ENCODE measurements at regions not wholly inside any gene's neighbourhood (a gene's known extent, or its start where the extent isn't known, plus 50 kb on each side); places are given as distances from the start of the nearest gene placed in this dataset.

DNA sequence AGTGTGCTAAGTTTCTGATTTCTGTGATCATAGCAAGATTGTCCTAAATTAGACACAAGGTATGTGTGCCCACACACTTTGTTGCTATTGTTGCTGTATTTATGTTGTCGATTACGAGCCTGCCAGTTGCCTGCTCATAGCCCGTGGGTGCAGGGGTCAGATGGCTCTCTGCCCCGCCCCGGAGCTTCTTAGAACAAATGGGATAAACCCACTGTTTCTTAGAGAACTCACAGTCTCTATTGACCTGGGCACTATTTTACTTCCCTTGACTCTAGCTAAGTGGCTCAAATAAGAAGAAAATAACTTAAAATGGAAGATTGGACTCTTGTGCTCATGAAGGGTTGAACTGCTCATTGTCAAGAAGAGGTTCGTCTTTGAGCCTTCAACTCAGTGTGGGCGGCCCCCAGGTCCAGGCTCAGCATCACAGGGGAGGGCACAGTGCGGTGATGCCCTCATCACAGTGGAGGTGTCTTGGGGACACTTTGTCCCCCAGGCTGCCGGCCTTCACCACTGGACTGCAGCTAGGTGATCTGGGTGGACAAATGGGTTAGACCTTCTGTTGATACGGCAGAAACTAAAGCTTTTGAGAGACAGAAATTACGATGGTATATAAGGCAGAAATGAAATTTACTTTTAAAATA, 155.5 kb downstream of the TENT4A start:
- Mint-ChIP-seq H3K4me1 (no peaks in the 10 kb centered on the region), H3K9me3 (peaks cover 3% of the 10 kb centered on the region), H3K27ac (no peak overlapping the region), H3K27me3 (no peaks in the 10 kb centered on the region), H3K4me3 (no peak overlapping the region), H3K36me3 (no peaks in the 10 kb centered on the region)
- DNase-seq, result no peak
- CTCF ChIA-PET, result no interaction called here

DNA sequence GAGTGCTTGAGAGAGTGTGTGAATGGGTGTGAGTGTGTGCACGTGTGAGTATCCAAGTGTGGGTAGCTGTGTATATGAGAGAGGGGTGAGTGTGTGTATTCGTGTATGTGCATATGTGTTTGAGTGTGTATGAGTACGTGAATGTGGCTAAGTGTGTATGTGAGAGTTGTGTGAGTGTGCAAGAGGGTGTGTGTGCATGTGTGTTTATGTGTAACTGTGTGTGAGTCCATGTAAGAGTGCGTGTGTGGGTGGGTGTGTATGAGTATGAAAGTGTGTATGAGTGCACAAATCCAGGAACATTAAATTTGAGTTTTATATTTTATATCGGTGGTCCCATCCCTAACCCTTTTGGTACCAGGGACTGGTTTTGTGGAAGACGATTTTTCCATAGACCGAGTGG, 156.4 kb downstream of the TENT4A start:
- H3K4me1 Mint-ChIP-seq, result no peaks in the 10 kb centered on the region
- no peaks in the 10 kb centered on the region for H3K27me3 Mint-ChIP-seq
- H3K4me3 Mint-ChIP-seq, result no peak overlapping the region
- H3K27ac Mint-ChIP-seq, result no peak overlapping the region
- H3K36me3 Mint-ChIP-seq, result no peaks in the 10 kb centered on the region
- no peak for DNase-seq
- H3K9me3 Mint-ChIP-seq, result peaks cover 3% of the 10 kb centered on the region
- CTCF ChIA-PET, result no interaction called here

DNA sequence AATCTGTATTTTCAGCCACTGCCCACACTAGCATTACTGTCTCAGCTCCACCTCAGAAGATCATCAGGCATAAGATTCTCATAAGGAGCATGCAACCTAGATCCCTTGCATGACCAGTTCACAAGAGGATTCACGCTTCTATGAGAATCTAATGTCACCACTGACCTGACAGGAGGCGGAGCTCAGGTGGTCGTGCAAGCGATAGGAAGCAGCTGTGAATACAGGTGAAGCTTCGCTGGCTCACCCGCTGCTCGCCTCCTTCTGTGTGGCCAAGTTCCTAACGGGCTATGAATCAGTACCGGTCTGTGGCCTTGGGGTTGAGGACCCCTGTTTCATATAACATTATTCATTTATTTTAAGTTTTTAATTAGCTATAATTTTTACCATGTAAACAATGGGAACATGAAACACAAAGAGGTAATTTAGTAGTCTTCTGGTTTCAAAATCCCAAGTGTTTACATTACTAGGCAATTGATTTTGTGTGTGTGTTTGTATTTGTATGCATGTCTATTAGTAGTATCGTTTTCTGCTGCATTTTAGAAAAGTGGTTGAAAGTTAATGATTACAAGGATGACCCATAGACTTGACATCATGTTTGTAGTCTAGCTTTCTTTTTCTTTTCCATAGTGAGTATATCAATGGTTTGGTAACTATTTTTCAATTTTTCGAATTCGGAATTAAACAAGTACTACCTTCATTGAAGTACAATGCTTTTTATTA, 159.4 kb downstream of the TENT4A start:
- DNase-seq, result no peak
- CTCF ChIA-PET, result interaction anchor here (0.6 kb wide), 1 partner anchor 13 kb away, joined by 3 read pairs; no protein-coding TSS in a partner anchor
- Mint-ChIP-seq H3K36me3 (no peaks in the 10 kb centered on the region), H3K27me3 (no peaks in the 10 kb centered on the region), H3K9me3 (peaks cover 2% of the 10 kb centered on the region), H3K27ac (no peak overlapping the region), H3K4me3 (no peak overlapping the region), H3K4me1 (no peaks in the 10 kb centered on the region)

DNA sequence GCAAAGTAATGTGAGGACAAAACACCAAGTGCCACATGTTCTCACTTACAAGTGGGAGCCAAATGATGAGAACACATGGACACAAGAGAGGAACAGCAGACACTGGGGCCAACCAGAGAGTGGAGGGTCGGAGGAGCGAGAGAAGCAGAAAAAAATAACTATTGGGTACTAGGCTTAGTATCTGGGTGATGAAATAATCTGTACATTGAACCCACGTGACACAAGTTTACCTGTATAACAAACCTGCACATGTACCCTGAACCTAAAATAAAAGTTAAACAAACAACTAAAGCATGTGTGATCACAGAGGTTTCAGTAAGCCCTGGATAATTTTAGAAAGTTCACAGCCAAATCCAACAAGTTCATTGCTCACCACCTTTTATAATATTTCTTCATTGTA, 160.1 kb downstream of the TENT4A start:
- Mint-ChIP-seq H3K9me3 (no peaks in the 10 kb centered on the region), H3K36me3 (no peaks in the 10 kb centered on the region), H3K27ac (no peak overlapping the region), H3K27me3 (no peaks in the 10 kb centered on the region), H3K4me1 (no peaks in the 10 kb centered on the region), H3K4me3 (no peak overlapping the region)
- DNase-seq, result no peak
- CTCF ChIA-PET, result no interaction called here

DNA sequence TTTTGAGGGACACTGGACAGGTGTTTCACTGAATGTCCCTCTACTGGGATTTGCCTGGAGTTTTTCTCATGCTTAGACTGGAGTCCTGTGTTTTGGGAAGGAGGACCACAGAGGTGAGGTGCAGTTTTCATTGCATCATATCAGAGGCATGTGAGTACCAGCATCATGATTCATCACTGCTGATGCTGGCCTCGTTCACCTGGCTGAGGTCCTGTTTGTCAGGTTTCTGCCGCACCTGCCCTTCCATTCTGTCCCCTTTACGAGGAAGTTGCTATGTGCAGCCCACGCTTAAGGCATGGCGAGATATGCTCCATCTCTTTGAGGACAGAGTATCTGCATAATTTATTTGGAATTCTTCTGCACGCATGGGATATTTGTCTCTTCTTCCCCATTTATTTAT, 162.1 kb downstream of the TENT4A start:
- Mint-ChIP-seq H3K36me3 (no peaks in the 10 kb centered on the region), H3K27me3 (no peaks in the 10 kb centered on the region), H3K4me3 (no peak overlapping the region), H3K9me3 (no peaks in the 10 kb centered on the region), H3K27ac (no peak overlapping the region), H3K4me1 (no peaks in the 10 kb centered on the region)
- CTCF ChIA-PET, result no interaction called here
- no peak for DNase-seq

DNA sequence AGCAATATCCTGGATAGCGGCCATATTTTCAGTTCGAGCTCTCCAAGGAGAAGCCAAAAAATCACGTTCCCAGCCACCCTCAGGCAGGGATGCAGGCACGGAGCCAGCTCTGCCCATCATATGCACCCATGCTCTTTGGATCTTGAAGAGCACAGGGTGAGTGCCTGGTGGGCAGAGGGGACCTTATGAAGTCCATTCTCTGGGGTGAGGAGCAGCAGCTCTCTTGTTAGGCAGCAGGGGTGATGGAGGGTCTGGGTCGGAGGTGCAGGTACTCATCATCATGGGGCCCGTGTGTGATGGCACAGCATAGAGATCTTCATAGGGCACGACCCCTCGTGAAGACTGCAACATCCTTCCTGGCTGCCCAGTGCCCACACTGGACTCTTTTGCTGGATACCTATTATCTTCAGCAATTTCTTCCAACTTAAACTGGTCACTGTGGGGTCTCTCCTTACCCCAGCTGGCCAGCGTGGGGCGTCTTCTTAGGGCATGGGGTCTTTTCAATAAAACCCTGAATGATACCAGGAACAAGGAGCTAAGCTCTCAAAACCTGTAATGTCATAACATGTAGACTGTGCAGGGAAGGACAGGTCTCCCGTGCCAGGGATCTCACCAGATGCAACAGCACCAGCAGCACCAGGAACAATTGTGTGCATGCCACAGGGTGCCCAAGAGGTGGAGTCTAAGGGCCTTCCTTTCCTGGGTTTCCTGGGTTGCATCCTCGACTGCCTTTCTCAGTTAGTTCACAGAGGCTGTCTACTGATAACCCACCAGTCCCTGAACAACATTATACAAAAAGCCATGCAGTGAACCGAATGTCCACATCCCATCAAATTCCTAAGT, 165.0 kb downstream of the TENT4A start:
- H3K36me3 Mint-ChIP-seq, result no peaks in the 10 kb centered on the region
- no peaks in the 10 kb centered on the region for H3K9me3 Mint-ChIP-seq
- H3K27ac Mint-ChIP-seq, result no peak overlapping the region
- no peaks in the 10 kb centered on the region for H3K4me1 Mint-ChIP-seq
- CTCF ChIA-PET, result no interaction called here
- no peaks in the 10 kb centered on the region for H3K27me3 Mint-ChIP-seq
- no peak for DNase-seq
- H3K4me3 Mint-ChIP-seq, result no peak overlapping the region

DNA sequence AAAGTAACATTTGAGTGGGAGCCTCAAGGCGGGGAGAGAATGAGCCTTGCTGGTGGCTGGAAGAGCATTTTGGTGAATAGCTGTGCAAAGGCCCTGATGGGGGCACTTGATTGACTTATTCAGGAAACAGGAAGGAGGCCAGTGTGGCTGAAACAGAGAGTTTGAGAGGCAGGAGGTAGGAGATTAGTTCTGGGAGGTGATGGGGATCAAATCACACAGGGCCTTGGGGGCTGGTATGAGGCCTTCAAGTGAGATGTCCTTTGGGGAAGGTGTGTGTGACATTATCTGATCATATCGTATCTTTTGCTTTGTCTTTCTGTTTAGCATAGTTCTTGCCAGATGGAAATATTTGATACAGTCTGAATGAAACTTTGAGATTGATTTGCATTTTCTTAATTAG, 172.3 kb downstream of the TENT4A start:
- Mint-ChIP-seq H3K27ac (no peak overlapping the region), H3K4me3 (no peak overlapping the region), H3K9me3 (peaks cover 23% of the 10 kb centered on the region), H3K4me1 (peaks cover 7% of the 10 kb centered on the region), H3K36me3 (no peaks in the 10 kb centered on the region), H3K27me3 (no peaks in the 10 kb centered on the region)
- no peak for DNase-seq
- CTCF ChIA-PET, result interaction anchor here (0.7 kb wide), 1 partner anchor 13 kb away, joined by 3 read pairs; no protein-coding TSS in a partner anchor

DNA sequence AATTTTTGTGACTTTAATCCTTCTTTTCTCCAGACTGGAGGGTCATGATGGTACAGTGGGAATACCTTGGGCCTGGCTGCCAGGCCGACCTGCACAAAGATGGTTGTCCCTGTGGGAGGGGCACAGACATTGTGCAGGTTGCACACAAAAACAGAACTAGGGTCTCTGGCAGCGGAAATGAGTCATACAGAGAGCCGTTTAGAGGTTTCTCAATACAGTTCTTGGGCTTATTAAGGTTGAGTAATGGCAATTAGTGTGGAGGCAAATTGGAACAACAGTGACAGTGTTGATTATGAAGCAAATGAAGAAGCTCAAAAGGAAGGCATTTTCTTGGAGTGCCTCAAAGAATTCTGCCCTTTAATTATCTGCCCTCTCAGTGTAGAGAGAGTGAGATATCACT, 173.6 kb downstream of the TENT4A start:
- CTCF ChIA-PET, result no interaction called here
- Mint-ChIP-seq H3K27ac (no peak overlapping the region), H3K36me3 (no peaks in the 10 kb centered on the region)

DNA sequence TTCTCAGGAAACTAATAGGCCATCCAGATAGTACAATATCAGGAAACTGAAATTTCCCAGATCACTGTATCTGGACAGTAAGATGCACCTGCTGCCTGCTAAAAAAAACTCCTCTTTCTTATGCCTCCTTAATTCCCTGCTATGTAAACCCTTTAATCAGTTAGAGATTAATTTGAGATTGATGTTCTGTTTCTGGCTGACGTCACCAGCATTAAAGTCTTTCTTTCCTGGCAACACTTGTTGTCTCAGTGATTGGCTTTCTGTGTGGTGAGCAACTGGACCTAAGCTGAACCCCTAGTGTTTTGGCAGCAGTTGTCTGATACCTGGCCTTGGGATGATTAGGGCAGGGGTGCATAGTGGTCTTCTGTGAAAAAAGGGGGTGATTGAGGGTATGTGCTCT, 175.8 kb downstream of the TENT4A start:
- Mint-ChIP-seq H3K4me1 (peaks cover 7% of the 10 kb centered on the region), H3K9me3 (peaks cover 23% of the 10 kb centered on the region), H3K36me3 (no peaks in the 10 kb centered on the region), H3K4me3 (no peak overlapping the region), H3K27me3 (no peaks in the 10 kb centered on the region), H3K27ac (no peak overlapping the region)
- DNase-seq, result no peak
- CTCF ChIA-PET, result no interaction called here

More for the DNA sequence above, 173.6 kb downstream of the TENT4A start:
- Mint-ChIP-seq H3K9me3 (peaks cover 23% of the 10 kb centered on the region), H3K4me3 (no peak overlapping the region), H3K4me1 (peaks cover 7% of the 10 kb centered on the region), H3K27me3 (no peaks in the 10 kb centered on the region)
- DNase-seq, result no peak

DNA sequence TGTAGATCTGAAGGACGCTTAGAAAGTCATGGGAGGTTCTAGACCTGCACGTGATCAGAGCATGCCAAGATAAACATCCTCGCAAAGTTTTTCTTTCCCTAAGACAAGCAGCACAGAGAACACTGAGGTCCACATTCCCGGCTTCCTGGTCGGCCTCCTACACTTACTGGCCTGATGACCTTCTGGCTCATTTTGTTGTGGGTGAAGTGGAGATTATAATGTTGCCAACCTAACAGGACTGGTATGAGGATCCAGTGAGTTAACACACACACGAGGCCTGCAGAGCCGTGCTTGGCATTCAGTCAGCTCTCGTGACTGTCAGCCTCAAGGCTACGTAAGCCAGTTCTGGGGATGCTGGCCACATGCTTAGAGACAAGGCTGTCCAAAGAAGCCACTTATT, 186.0 kb downstream of the TENT4A start:
- H3K4me3 Mint-ChIP-seq, result no peak overlapping the region
- no peaks in the 10 kb centered on the region for H3K4me1 Mint-ChIP-seq
- no peaks in the 10 kb centered on the region for H3K9me3 Mint-ChIP-seq
- H3K27ac Mint-ChIP-seq, result no peak overlapping the region
- peaks cover 3% of the 10 kb centered on the region for H3K27me3 Mint-ChIP-seq
- DNase-seq, result no peak
- CTCF ChIA-PET, result no interaction called here
- H3K36me3 Mint-ChIP-seq, result no peaks in the 10 kb centered on the region

DNA sequence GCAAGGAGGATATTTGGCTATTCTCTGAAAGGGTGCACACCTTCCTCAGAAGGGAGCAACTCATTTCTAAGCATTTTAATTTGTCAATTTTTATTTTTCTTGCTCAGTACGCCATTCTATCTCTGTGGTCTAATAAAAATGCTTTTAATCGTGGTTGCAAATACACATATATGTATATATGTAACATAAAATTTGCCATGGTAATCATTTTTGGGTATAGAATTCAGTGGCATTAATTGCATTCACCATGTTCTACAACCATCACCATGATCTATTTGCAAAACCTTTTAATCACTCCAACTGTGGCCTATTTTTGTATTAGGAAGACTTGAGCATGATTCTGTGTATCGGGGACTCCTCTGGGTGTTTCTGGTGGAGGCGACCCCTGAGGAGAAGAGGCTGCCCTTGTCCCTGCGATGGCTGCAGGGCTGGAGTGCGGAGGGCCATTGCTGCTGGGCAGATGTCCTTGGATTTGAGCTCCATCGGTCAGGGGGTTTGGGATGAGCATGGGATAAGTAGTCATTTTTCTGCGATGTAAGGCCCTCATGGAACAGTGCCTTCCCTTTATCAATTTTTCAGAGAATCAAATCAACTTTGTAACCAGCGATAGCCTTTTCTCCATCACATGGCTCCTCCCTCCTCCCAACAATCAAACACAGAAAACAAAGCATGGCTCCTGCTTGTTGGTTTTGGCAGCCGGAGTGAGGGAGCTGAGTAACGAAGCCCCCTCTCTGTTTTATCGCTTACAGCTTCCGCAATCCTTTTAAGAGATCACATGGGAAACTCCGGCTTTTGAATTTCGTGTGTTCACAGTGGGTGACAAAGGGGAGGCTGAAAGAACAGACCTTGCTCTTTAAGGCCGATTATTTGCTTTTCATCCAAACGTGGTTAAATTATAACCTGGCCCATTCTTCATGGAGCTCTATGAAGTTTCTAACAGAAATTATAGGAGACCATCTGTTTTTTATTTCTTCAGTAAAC, 187.3 kb downstream of the TENT4A start:
- no peak overlapping the region for H3K4me3 Mint-ChIP-seq
- DNase-seq, result no peak
- CTCF ChIA-PET, result no interaction called here
- H3K4me1 Mint-ChIP-seq, result no peaks in the 10 kb centered on the region
- H3K27ac Mint-ChIP-seq, result no peak overlapping the region
- peaks cover 3% of the 10 kb centered on the region for H3K27me3 Mint-ChIP-seq
- no peaks in the 10 kb centered on the region for H3K36me3 Mint-ChIP-seq
- H3K9me3 Mint-ChIP-seq, result peaks cover 2% of the 10 kb centered on the region

DNA sequence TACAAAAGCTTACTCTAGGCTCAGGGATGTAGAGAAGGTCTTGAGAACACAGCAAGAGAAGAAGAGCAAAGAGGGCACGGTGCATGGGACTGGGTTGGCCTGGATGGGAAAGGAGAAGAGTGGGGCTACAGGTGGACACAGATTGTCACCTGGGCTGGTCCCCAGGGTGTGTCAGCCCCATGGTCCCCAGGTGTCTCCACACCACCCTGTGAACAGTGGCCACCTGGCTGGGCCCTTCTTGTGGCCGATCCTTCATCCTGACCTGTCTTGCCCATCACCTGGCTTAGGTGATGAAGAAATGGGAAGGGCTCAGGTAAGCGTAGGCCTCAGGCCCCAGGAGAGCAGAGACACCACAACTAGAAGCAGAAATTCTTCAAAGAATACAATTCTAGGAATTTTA, 188.9 kb downstream of the TENT4A start:
- H3K4me1 Mint-ChIP-seq, result no peaks in the 10 kb centered on the region
- CTCF ChIA-PET, result no interaction called here
- no peak overlapping the region for H3K27ac Mint-ChIP-seq
- H3K36me3 Mint-ChIP-seq, result no peaks in the 10 kb centered on the region
- peaks cover 2% of the 10 kb centered on the region for H3K9me3 Mint-ChIP-seq
- H3K27me3 Mint-ChIP-seq, result peaks cover 3% of the 10 kb centered on the region
- no peak for DNase-seq
- no peak overlapping the region for H3K4me3 Mint-ChIP-seq

DNA sequence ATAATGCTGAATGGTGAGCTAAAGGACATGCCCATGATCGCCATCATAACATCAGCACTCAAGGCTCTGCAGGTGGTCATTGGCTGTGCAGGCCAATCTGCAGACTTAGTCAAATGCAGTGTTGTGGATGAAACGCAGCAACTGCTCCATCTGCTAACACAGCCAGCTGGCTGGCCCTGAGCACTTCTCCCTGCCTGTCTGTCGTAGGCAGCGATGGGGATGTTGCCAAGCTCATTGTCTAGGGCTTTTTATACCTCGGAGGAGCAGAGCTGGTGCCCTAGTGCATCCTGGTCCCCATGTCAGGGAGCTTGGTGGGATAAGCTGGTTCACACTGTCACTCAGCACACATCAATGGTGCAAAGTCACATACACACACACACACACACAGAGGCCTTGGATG, 189.4 kb downstream of the TENT4A start:
- H3K4me3 Mint-ChIP-seq, result no peak overlapping the region
- no peak for DNase-seq
- H3K9me3 Mint-ChIP-seq, result peaks cover 2% of the 10 kb centered on the region
- CTCF ChIA-PET, result no interaction called here
- H3K36me3 Mint-ChIP-seq, result no peaks in the 10 kb centered on the region
- no peak overlapping the region for H3K27ac Mint-ChIP-seq
- no peaks in the 10 kb centered on the region for H3K4me1 Mint-ChIP-seq
- peaks cover 3% of the 10 kb centered on the region for H3K27me3 Mint-ChIP-seq

DNA sequence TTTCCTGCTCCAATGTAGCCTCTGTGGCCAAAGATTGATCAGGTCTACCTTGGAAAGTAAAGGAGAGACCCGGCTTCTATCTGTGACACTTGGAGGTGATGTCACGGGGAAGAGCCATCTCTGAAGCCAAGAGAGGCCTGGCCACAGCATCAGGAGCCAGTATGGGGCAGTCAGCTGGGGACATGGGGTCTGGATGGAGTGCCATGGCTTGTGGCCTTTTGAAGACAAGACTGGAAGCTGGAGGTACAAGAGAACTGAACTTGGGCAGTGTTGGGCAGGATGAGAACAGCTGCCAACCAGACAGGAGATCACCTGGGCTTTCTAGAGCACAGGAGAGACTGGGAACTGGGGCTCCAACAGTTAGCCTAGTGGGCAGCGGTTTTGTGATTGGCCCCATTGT, 190.7 kb downstream of the TENT4A start:
- Mint-ChIP-seq H3K4me3 (no peak overlapping the region), H3K27ac (no peak overlapping the region), H3K9me3 (peaks cover 2% of the 10 kb centered on the region), H3K4me1 (no peaks in the 10 kb centered on the region), H3K36me3 (no peaks in the 10 kb centered on the region), H3K27me3 (peaks cover 3% of the 10 kb centered on the region)
- CTCF ChIA-PET, result no interaction called here
- DNase-seq, result no peak
